Central memory CD8-positive, alpha-beta T cell (primary cell): ENCODE measurements at regions not wholly inside any gene's neighbourhood (a gene's known extent, or its start where the extent isn't known, plus 50 kb on each side); places are given as distances from the start of the nearest gene placed in this dataset.

Source experiments
- ATAC-seq: fragments of 150-1000 bp; cut with Tn5 transposase; replicated peaks from 2 replicates; pipeline ENCODE4 v1.10.0; 2022; ENCODE audit warnings: mild to moderate bottlenecking, moderate FRiP score, moderate number of reproducible peaks; ENCODE audit not compliant: poor library complexity, severe bottlenecking; ENCODE audit errors: extremely low read depth
- DNase-seq, 2 donors: peaks; one replicate each; pipeline ENCODE4 v3.0.0; 2021; ENCODE audit warnings: low spot score in 2 of 2
- H3K27ac Mint-ChIP-seq: one replicate; pipeline ENCODE4 v1.8.0; 2022; ENCODE audit warnings: low read depth, mild to moderate bottlenecking, moderate library complexity, mixed read lengths
- H3K27me3 Mint-ChIP-seq: one replicate; pipeline ENCODE4 v1.8.0; 2022; ENCODE audit warnings: mixed read lengths
- H3K36me3 Mint-ChIP-seq: one replicate; pipeline ENCODE4 v1.8.0; 2022; ENCODE audit warnings: mild to moderate bottlenecking, moderate library complexity, mixed read lengths; ENCODE audit not compliant: insufficient read depth
- H3K4me1 Mint-ChIP-seq: one replicate; pipeline ENCODE4 v1.8.0; 2022; ENCODE audit warnings: mixed read lengths
- H3K4me3 Mint-ChIP-seq: one replicate; pipeline ENCODE4 v1.8.0; 2022; ENCODE audit warnings: mild to moderate bottlenecking, moderate library complexity, mixed read lengths
- H3K9me3 Mint-ChIP-seq: one replicate; pipeline ENCODE4 v1.8.0; 2022; ENCODE audit warnings: mixed read lengths

GRCh38 chr21:27219068-27219467, 252.2 kb upstream of the ADAMTS5 start:
- DNase-seq (no peak), ATAC-seq (no peak)
- Mint-ChIP-seq H3K4me3 (no peak overlapping the region), H3K9me3 (peaks cover 12% of the 10 kb centered on the region), H3K36me3 (no peaks in the 10 kb centered on the region), H3K27me3 (no peaks in the 10 kb centered on the region), H3K4me1 (no peaks in the 10 kb centered on the region), H3K27ac (no peak overlapping the region)

GRCh38 chr21:27213303-27213702, 246.4 kb upstream of the ADAMTS5 start:
- H3K27ac Mint-ChIP-seq: no peak overlapping the region
- H3K4me1 Mint-ChIP-seq: no peaks in the 10 kb centered on the region
- DNase-seq (no peak), ATAC-seq (no peak)
- H3K36me3 Mint-ChIP-seq: no peaks in the 10 kb centered on the region
- H3K9me3 Mint-ChIP-seq: peaks cover 7% of the 10 kb centered on the region
- no peak overlapping the region for H3K4me3 Mint-ChIP-seq
- no peaks in the 10 kb centered on the region for H3K27me3 Mint-ChIP-seq

GRCh38 chr21:27212441-27212840, 245.6 kb upstream of the ADAMTS5 start:
- Mint-ChIP-seq H3K36me3 (no peaks in the 10 kb centered on the region), H3K27me3 (no peaks in the 10 kb centered on the region), H3K4me1 (no peaks in the 10 kb centered on the region), H3K27ac (no peak overlapping the region), H3K9me3 (peaks cover under 1% of the 10 kb centered on the region), H3K4me3 (no peak overlapping the region)
- ATAC-seq (no peak), DNase-seq (no peak)

- H3K4me1 Mint-ChIP-seq: no peaks in the 10 kb centered on the region
- H3K4me3 Mint-ChIP-seq: no peak overlapping the region
- ATAC-seq: no peak
- no peaks in the 10 kb centered on the region for H3K9me3 Mint-ChIP-seq
- H3K27ac Mint-ChIP-seq: no peak overlapping the region
- H3K36me3 Mint-ChIP-seq: no peaks in the 10 kb centered on the region
- DNase-seq: no peak
- H3K27me3 Mint-ChIP-seq: no peaks in the 10 kb centered on the region
Observed at GRCh38 chr21:27209546-27209945, 242.7 kb upstream of the ADAMTS5 start.

- Mint-ChIP-seq H3K27ac (no peak overlapping the region), H3K9me3 (no peaks in the 10 kb centered on the region)
- ATAC-seq: no peak
Observed at GRCh38 chr21:27206368-27206982, 239.6 kb upstream of the ADAMTS5 start.

GRCh38 chr21:27202301-27202700, 235.4 kb upstream of the ADAMTS5 start:
- Mint-ChIP-seq H3K9me3 (peaks cover 12% of the 10 kb centered on the region), H3K27ac (no peak overlapping the region), H3K4me3 (no peak overlapping the region), H3K36me3 (no peaks in the 10 kb centered on the region), H3K27me3 (no peaks in the 10 kb centered on the region), H3K4me1 (no peaks in the 10 kb centered on the region)
- DNase-seq (no peak), ATAC-seq (no peak)

More at GRCh38 chr21:27206368-27206982, 239.6 kb upstream of the ADAMTS5 start:
- Mint-ChIP-seq H3K4me1 (no peaks in the 10 kb centered on the region), H3K27me3 (no peaks in the 10 kb centered on the region), H3K36me3 (no peaks in the 10 kb centered on the region), H3K4me3 (no peak overlapping the region)
- DNase-seq: no peak

GRCh38 chr21:27201197-27201596, 234.3 kb upstream of the ADAMTS5 start:
- DNase-seq (no peak), ATAC-seq (no peak)
- Mint-ChIP-seq H3K27ac (no peak overlapping the region), H3K27me3 (no peaks in the 10 kb centered on the region), H3K4me3 (no peak overlapping the region), H3K9me3 (peaks cover 12% of the 10 kb centered on the region), H3K4me1 (no peaks in the 10 kb centered on the region), H3K36me3 (no peaks in the 10 kb centered on the region)

GRCh38 chr21:27196651-27197050, 229.8 kb upstream of the ADAMTS5 start:
- no peak overlapping the region for H3K27ac Mint-ChIP-seq
- H3K9me3 Mint-ChIP-seq: peaks cover 12% of the 10 kb centered on the region
- ATAC-seq (no peak), DNase-seq (no peak)
- no peaks in the 10 kb centered on the region for H3K27me3 Mint-ChIP-seq
- no peaks in the 10 kb centered on the region for H3K36me3 Mint-ChIP-seq
- no peaks in the 10 kb centered on the region for H3K4me1 Mint-ChIP-seq
- no peak overlapping the region for H3K4me3 Mint-ChIP-seq

- Mint-ChIP-seq H3K4me1 (no peaks in the 10 kb centered on the region), H3K27ac (no peak overlapping the region), H3K4me3 (no peak overlapping the region), H3K27me3 (no peaks in the 10 kb centered on the region), H3K9me3 (no peaks in the 10 kb centered on the region), H3K36me3 (no peaks in the 10 kb centered on the region)
- DNase-seq: no peak
- ATAC-seq: no peak
Observed at GRCh38 chr21:27192281-27192949, 225.5 kb upstream of the ADAMTS5 start.

GRCh38 chr21:27190601-27191000, 223.7 kb upstream of the ADAMTS5 start:
- H3K4me1 Mint-ChIP-seq: no peaks in the 10 kb centered on the region

GRCh38 chr21:27189870-27190269, 223.0 kb upstream of the ADAMTS5 start:
- Mint-ChIP-seq H3K36me3 (no peaks in the 10 kb centered on the region), H3K27ac (no peak overlapping the region), H3K4me1 (no peaks in the 10 kb centered on the region), H3K4me3 (no peak overlapping the region), H3K27me3 (no peaks in the 10 kb centered on the region), H3K9me3 (no peaks in the 10 kb centered on the region)
- DNase-seq (no peak), ATAC-seq (no peak)

More at GRCh38 chr21:27190601-27191000, 223.7 kb upstream of the ADAMTS5 start:
- no peak for DNase-seq
- Mint-ChIP-seq H3K9me3 (no peaks in the 10 kb centered on the region), H3K27ac (no peak overlapping the region), H3K36me3 (no peaks in the 10 kb centered on the region), H3K27me3 (no peaks in the 10 kb centered on the region), H3K4me3 (no peak overlapping the region)
- no peak for ATAC-seq

GRCh38 chr21:27173053-27173452, 206.2 kb upstream of the ADAMTS5 start:
- H3K4me1 Mint-ChIP-seq: no peaks in the 10 kb centered on the region
- ATAC-seq: no peak
- DNase-seq: no peak
- no peaks in the 10 kb centered on the region for H3K36me3 Mint-ChIP-seq
- H3K27me3 Mint-ChIP-seq: no peaks in the 10 kb centered on the region
- no peak overlapping the region for H3K4me3 Mint-ChIP-seq
- no peak overlapping the region for H3K27ac Mint-ChIP-seq
- peaks cover 14% of the 10 kb centered on the region for H3K9me3 Mint-ChIP-seq

GRCh38 chr21:27171707-27172106, 204.8 kb upstream of the ADAMTS5 start:
- H3K4me3 Mint-ChIP-seq: no peak overlapping the region
- no peak overlapping the region for H3K27ac Mint-ChIP-seq
- no peaks in the 10 kb centered on the region for H3K27me3 Mint-ChIP-seq
- no peak for DNase-seq
- H3K9me3 Mint-ChIP-seq: peaks cover 14% of the 10 kb centered on the region
- ATAC-seq: no peak
- no peaks in the 10 kb centered on the region for H3K36me3 Mint-ChIP-seq
- no peaks in the 10 kb centered on the region for H3K4me1 Mint-ChIP-seq
